ENCODE measurements at regions not wholly inside any gene's neighbourhood (a gene's known extent, or its start where the extent isn't known, plus 50 kb on each side); places are given as distances from the start of the nearest gene placed in this dataset.
"Not testable (repeated sequence)": the region's sequence is repeated elsewhere in the genome, so short reads cannot be mapped to it uniquely, and the experiment has no call there.

DNA sequence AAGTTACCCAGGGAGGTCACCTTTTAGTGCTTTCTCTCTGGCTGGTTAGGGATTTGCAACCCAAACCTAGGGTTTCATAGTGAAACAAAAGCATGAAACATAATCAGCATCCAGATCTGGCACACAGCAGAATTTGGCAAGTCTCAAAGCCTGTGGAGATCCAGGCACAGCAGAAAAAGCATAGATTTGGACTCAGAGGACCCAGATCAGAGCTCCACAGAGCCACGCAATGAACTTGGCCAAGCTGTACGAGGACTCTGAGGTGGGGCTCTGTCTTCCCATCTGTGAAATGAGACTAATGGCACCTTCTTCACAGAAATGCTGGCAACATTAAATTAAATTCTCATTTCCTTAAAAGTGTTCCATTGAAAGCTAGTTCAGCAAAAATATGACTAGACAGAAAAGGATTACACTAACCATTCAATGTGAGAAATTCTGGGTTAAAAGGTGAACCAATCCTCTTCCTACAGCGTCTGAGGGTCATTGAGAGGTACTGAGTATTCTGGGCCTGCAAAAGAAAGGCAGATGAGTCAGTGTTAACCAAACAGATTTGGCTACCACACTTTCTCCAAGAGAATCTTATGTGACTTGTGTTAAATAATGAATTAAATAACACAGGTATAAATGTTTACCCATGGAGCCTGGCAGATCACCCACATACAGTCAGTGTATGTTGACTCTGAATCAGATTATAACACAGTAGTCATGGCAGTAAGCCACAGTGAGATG lies 266.3 kb downstream of the MREG start:
- no peak for DNase-seq (ENCODE audit: low spot score)

DNA sequence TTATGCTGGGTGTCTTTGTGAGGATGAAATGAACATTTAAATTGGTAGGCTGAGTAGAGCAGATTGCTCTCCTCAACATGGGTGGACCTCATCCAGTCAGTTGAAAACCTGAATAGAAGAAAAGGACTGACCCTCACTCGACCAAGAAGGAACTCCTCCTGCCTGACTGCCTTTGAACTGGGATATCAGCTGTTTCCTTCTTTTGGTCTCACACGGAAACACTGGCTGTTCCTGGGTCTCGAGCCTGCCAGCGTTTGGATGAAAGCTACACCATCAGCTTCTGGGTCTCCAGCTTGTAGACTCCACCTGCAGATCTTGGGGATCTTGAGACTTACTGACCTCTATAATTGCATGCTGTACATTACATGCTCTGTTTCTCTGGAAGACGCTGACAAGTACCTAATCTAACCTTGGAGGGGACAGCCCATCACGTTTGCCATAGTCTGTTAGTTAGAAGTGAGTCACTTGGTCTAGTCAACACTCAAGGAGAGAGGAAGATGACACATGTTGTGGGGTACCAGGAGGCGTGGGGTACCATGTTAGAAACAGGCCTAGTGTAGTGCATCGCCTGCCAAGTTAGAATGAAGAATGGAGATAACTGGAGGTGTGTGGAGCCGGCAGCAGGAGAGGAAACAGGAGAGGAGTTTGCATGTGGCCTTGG lies 267.0 kb downstream of the MREG start:
- DNase-seq (ENCODE audit: low spot score) = no peak

DNA sequence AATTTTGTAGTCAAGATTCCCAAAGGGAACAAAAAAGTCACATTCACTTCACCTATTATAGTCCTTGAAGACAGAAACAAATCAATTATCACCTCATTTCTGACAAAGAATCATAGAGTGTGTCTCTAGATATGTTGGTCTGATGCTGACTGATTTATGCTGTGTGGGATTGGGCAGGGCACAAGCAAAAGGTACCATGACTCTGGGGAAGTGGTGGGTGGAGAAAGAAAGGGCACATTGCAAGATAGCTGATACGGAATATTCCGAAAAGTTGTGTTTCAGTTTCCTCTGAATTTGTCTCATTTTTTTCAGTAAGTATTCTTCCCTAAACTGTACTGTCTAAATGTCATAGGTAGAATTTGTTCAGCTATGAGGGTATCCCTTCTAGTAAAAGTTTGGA lies 268.0 kb downstream of the MREG start:
- DNase-seq (ENCODE audit: low spot score) = no peak

DNA sequence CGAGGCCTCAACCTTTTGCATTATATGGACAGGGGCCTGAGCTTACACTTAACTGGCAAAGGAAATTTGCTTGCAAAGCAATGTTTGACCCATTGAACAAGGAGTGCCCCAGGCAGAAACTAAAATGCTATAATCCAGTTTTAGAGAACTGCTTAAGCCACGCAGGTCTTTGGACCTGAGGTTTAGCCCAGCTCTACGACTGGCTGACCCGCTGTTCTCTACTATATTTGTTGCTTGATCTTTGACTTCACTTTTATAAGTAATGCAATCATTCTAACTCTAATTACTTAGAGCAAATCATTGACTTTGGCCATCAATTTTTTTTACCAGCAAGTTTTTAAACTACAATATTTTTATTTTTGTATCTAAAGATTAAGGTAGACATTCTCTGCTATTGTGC lies 268.8 kb downstream of the MREG start:
- no peak for DNase-seq (ENCODE audit: low spot score)

DNA sequence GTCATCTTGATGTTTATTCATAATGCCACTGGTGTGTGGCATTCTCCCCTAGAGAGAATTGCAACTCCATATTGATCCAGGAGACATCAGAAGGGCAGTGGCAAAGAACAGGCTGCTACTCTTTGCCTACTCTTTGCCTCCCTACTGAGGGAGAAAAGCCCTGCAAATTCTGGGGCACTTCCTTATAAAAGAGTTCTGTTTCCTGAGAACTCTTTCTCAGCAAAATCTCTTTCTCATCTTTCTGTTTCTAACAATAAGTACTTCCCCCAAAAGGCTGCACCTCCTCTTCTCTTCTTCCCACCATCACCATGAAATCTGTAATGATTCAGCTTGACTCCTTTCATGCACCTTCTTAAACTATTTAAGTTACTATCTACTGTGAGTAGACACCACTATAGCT lies 270.3 kb downstream of the MREG start:
- DNase-seq (ENCODE audit: low spot score) = no peak

DNA sequence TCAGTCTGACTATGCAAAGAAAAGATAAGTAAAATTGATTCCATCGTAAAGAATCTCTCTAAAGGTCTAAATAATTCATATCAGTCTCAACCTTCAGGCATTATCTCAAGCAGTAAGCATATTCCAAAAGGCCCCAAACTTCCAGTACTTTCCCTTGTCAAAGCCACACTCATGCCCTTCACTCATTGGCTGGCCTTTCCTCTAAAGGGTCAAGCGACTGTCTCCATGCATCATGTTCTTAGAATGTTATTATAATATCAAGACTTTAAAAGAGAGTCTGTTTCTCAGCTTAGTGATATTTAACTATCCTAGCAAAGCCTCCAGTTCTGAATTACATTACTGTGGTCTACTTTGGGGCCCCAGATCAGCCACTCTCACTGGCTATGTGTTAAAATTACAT lies 271.3 kb downstream of the MREG start:
- no peak for DNase-seq (ENCODE audit: low spot score)

- no peak for DNase-seq (ENCODE audit: low spot score)
Measured at GRCh38 chr2:215740071-215740470, 273.3 kb downstream of the MREG start.

DNA sequence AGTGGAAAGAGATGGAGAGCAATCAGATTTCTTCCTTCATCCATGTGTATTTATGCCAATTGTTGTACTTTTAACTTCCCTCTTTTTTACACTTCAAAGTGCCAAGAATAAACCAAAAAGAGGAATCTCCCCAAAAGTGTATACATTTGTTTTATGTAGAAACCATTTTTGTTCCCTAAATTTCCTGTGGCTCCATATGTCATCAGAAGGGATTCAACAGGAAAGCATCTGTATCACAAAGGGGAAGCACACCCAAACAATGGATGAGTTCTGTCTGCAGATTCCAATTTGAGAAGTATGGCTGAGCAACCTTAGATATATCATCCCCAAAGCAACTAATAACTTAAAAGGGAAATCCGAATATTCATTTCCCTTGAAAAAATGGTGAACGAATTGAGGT lies 275.0 kb downstream of the MREG start:
- DNase-seq (ENCODE audit: low spot score) = no peak

- no peak for DNase-seq (ENCODE audit: low spot score)
Measured at GRCh38 chr2:215737477-215737876, 275.9 kb downstream of the MREG start.

GRCh38 chr2:215736653-215737290 lies 276.6 kb downstream of the MREG start:
- DNase-seq (ENCODE audit: low spot score) = peak; percentile 41

DNA sequence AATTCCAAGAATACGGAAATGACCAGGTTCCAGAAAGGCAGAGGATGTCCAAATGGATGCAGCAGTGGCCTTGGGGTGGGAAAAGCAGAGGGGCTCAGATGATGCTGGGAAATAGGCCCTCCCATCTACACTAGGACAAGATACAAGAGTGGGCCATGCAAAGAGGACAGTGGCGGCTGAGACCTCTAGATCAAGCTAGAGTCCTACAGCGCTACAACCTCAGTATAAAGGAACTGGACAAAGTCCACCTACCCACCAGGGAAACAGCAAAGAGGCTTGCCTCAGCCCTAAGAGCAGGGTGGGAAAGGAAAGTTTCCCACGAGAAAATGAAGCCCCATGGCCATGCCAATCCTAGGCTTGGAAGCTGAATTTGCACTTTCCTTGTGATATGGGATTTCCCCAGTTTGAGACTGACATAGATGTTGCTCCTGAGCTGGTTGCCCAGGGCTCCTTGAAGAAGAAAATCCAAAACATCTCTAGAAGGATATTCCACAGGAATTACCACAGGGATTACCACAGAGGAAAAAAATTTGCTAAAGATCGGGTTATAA lies 282.2 kb downstream of the MREG start:
- no peak for DNase-seq (ENCODE audit: low spot score)

DNA sequence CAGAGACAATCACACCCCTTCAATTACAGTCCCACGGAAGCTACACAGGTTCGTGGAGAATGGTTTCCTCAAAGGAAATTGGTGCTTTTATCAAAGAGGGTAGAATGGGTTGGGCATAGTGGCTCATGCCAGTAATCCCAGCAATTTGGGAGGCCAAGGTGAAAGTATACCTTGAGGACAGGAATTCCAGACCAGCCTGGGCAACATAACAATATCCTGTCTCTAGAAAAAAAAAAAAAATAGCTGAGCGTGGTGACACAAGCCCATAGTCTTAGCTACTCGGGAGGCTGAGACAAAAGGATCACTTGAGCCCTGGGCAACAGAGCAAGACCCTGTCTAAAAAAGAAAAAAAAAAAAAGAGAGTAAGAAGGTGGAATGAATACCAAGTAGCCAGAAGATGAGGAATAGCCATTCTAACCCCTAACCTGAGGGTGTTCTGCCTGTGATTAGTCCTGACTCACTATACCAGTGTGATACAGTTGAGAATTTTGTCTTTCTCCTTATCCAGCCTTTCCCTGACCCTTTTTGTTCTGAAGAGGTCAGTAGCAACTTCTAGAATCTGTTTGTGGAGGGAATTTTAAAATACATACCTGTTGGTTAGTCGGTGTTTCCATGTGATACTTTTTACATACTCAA lies 283.2 kb downstream of the MREG start:
- DNase-seq (ENCODE audit: low spot score) = no peak

GRCh38 chr2:215728504-215729065 lies 284.8 kb downstream of the MREG start:
- no peak for DNase-seq (ENCODE audit: low spot score)

- DNase-seq (ENCODE audit: low spot score) = no peak
Measured at GRCh38 chr2:215727507-215728503, 285.5 kb downstream of the MREG start.

DNA sequence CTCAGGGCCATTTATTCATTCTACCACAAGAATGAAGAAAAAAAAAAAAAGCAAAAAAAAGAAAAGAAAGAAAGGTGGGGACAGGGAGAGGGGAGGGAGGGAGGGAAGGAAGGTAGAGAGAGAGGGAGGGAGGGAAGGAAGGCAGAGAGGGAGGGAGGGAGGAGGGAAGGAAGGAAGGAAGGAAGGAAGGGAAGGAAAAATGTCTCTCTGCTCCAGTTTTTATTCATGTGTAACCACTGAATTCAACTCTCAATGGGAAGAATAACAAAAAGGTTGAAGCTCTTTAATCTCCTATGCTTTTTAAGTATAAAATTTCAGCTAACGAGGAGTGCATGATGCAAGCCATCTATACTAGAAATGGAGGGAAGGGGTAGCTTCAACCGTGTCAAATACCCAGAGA lies 287.3 kb downstream of the MREG start:
- no peak for DNase-seq (ENCODE audit: low spot score)

DNA sequence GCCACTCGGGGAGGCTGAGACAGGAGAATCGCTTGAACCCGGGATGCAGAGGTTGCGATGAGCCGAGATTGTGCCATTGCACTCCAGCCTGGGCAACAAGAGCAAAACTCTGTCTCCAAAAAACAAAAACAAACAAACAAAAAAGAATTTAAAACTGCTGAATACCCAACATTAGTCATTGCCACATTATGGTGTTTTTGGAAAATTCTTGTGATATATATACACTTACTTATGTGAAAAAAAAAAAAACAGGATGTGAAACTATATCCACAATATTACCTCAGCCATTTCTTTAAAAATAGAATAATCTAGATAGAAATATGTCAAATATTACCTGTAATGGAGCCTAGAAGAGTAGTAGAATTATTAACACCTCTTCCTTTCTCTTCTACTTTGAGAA lies 288.3 kb upstream of the FN1 start:
- DNase-seq (ENCODE audit: low spot score) = no peak

DNA sequence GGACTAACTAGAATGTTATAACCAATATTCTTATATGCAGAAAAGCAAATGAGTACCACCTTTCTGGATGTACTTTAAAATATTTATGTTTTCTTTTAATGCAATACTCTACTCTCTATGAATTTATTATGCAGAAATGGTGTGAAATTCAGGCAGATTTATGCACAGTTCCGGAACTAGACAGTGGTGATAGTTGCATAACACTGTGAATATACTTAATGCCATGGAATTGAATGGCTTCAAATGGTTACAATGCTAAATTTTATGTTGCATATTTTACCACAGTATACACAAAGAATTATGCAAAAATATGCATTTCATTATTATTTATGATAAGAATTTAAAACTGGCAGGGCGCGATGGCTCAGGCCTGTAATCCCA lies 287.8 kb upstream of the FN1 start:
- DNase-seq (ENCODE audit: low spot score) = no peak

- DNase-seq (ENCODE audit: low spot score) = no peak
Measured at GRCh38 chr2:215722986-215723630, 287.2 kb upstream of the FN1 start.

GRCh38 chr2:215722125-215722524 lies 286.3 kb upstream of the FN1 start:
- DNase-seq (ENCODE audit: low spot score) = no peak

GRCh38 chr2:215721515-215721914 lies 285.6 kb upstream of the FN1 start:
- DNase-seq (ENCODE audit: low spot score) = not testable (repeated sequence)
